Astrocyte of the hippocampus (primary cell): ENCODE measurements at regions not wholly inside any gene's neighbourhood (a gene's known extent, or its start where the extent isn't known, plus 50 kb on each side); places are given as distances from the start of the nearest gene placed in this dataset.

Source experiments
- DNase-seq: peaks from one replicate; pipeline ENCODE4 v3.0.0; 2011; ENCODE audit warnings: low read depth, low spot score

DNA sequence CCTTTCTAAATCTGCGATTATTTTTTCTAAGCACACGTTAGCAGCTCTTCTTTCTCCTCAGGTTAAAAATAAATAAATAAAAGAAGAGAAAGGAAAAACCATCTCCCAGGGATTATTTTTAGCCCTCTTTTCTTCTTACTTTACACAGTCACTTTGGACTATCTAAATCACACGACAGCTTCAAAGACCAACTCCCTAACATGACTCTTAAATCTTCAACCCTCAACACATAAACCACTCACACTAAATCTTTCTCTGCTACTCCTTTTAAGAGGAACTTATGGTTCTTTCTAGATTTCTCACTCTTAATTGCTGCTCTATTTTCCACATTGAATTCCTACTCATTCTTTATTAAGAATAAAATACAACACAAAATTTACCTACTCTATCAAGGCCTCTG, 1095.0 kb upstream of the B3GALT2 start:
- DNase-seq: no peak

DNA sequence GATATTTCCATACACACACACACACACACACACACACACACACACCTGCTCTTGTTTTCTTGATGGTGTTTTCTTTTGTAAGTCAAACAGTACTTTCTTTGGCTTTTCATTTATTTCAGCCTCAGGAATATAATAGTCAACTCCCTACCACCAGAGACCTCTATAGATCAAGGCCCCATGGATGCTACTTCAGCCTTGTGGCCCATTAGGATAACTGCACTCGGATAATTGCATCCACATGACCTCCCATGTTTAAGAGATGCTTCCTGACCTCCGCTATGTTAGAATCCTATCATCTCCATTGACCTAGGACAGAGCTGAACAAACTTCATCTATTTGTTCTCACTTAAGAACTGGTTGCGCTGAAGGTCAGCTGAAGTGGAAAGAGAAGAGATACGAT, 1094.0 kb upstream of the B3GALT2 start:
- no peak for DNase-seq

DNA sequence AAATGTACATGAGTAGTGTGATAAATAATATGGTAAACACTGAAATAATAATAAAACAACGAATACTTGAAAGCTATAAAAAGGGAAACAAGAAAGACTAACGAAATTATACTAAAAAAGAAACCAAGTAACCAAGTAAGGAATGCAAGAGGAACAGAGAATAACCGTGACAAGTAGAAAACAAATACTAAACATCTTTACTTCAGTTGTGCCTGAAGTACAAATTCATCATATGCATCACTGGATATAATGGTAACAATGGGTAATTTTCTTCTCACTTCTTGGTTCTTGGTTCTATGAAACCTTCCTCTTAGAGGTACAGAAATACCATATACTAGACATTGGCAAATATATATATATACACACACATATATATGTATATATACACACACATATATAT, 1093.6 kb upstream of the B3GALT2 start:
- no peak for DNase-seq

DNA sequence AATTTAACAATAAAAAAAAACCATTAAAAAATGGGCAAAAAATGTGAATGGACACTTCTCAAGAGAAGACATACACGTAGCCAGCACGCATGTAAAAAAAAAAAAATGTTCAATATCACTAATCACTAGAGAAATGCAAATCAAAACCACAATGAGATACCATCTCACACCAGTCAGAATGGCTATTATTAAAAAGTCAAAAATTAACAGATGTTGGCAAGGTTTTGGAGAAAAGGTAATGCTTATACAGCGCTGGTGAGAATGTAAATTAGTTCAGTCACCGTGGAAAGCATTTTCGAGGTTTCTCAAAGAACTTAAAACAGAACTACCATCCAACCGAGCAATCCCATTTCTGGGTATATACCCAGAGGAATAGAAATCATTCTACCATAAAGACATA, 1091.5 kb upstream of the B3GALT2 start:
- no peak for DNase-seq

DNA sequence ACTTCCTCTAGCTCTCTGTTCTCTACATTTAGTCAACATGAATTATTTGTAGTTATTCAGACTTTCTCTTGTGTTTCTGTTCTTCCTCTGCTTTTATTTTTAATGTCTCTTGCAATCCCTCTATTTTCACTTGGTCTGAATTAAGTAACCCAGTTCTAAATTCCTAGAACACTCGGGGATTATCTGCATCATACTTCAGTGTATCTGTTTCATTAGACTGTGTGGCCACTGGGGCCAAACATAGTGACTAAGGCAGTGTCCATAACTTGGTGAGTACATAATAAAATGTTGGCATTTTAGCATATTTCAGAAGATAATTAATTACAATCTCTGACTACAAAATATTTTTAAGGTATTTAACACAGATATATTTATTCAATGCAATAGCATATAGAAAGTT, 1087.2 kb upstream of the B3GALT2 start:
- no peak for DNase-seq

DNA sequence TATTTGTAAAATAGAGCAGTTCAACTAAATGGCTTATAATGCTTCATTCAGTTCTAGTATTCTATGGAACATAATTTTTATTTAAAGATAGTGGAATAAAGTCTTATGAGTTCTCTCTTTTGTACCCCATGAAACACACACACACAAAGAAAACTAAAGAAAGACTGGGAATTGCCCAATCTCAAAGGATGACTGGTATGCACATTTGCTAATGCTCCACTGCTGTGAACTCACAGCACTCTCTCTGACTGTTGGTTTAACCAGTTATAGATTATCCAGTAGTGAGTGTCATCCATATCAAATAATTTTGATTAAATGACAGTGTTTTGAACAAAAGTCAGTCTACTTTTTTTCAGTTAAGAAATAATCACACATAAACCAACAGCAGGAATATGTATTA, 1082.4 kb upstream of the B3GALT2 start:
- peak; percentile 3 for DNase-seq

DNA sequence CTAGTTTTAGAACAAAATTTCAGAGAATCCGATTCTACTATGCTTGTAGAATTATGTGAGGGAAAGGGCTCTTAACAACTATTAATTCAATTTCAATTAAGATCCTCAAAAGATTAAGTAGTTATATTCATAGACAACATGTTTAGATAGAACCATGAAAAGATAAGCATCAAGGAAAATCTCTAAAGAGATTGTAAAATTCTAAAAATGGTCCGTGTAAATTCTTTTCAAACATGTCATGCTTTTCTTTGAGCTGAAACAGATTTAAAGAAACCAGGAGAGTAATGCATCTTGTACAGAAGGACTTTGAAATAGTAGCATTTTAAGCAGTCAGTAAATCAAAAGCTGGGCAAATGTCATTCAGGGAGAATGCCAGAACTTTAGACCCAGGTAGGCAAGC, 1080.6 kb upstream of the B3GALT2 start:
- no peak for DNase-seq

DNA sequence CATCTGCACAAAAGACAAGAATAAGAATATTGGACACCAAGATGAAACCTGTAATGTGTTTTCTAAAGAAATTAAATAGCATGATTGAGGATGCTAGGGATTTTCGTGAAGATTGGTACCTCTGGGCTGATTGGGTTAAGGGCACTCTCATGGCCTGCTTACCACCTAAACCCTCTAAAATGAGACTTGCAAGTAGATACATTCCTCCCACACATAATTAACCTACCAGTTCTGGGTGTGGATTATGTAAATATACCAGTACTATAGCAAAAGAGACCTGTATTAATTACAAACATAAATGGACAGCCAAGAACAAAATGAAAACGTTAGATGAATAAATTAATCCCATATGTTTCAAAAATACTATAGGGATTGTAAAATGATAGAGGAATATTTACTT, 1069.6 kb upstream of the B3GALT2 start:
- DNase-seq: no peak

DNA sequence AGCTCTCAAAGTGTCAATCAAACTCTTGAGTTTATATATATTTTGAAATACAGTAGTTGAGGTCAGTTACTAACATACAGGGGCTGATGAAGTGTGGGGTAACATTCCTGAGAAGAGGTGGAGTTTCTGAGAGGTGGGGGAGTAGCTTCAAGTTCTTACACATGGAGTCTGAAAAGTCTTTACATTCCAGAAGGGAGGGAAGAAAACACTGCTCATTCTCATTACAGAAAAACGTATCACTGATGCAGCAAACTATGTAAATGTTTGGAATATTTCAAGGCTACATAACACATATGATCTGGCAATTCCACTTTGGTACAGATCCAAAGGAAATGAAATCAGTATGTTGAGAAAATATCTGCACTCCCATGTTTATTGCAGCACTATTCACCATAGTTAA, 1065.8 kb upstream of the B3GALT2 start:
- DNase-seq: peak; percentile 2

DNA sequence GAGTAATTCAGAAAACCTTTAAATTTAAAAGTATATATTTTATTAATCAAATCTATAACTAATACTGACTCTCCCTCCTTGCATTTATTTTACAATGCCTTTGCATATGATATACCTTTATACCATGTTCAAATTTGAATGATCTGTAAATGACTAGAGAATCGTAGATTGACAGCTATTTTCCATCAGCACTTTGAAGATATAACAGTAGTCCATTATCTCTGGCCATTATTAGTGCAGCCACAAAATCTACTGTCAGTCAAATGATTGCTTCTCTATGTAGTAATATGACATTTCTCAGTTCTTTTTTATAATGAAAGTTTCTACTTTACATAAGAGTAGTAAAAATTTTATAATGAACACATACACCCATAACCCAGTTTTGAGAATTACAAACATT, 1054.8 kb upstream of the B3GALT2 start:
- DNase-seq: no peak

DNA sequence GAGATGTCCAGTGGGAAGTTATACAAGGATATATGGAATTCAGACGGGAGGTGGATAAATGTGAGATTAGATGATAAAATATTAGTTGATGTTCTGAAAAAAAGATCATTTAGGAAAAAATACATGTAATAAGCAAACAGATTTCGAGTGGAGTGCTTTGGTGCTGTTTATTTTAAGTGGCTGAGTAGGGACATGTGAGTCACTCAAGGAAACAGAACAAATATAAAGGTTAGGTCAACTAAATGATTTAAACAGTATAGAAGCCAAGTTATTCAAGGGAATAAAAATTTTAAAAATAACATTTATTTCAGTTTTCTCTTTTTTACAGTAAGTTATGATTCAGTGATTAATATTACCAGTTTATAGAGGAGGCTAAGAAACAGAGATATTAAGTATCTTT, 1046.7 kb upstream of the B3GALT2 start:
- DNase-seq: no peak

DNA sequence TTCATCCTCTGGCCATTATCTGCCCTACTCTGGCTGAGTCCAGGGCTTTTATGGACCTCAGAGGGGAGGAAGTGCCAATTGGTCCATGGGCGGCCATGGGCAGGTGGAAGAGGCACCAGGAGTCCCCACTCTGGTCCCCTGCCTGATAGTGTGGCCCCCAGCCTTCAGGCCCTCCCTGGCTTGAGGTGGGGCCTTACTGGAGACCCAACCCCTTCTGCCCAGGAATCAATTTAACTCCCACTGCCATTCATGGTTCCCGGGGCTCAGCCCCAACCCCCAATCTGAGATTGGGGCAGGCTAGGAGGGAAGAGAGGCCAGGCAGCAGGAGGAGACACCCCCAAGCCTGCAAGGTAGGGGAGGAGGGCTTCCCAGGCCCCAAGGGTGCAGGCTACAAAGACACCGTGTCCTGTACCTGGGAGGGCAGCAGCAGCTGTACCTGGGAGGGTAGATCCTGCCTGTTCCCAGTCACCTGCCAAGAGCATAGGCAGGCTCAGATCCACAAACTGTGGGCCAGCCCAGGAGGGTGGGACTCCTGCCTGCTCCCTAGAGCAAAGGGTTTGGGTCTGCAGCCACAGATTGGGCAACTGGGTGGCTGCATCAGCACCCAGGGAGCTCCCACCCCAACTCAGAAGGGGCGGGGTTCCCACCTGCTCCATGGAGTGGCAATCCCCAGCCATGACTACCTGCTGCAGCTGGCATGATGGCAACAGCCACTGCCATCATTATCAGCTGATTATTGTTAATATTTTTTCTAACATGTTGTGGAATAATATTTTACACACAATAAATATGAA, 1044.1 kb upstream of the B3GALT2 start:
- DNase-seq: no peak

DNA sequence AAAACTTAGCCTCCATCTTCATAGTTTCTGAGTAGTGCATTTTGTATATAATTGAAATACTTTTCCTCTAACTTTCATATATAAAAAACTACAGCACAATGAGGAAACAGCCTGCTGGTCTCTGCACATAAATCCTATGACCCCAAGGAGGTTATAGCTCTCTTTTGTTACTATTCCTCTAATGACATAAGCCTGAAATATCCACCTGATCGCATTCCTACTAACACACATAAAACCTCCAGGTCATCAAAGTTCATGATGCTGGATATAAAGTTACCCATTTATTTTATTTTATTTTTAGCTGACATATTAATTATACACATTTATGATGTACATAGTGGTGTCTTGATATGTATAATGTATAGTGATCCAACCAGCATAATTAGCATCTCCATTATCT, 1042.0 kb upstream of the B3GALT2 start:
- no peak for DNase-seq

DNA sequence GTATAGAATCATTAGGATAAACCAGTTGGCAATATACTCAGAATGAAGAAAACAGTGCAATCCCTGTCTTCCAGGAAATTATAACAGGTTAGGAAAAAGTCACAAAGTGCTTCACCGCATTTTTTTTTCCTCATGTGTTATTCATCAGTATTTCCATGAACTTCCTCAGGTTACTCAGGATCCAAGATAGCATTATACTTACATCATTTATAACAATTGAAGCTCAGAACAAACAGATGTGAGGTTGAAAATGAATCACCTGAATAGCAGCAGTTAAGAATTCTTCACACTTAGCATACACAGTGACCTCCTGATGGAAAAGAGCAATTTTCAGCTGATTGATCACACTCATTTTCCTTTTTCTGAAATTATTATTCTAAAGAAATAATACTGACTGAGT, 1040.7 kb upstream of the B3GALT2 start:
- DNase-seq: peak; percentile 4

DNA sequence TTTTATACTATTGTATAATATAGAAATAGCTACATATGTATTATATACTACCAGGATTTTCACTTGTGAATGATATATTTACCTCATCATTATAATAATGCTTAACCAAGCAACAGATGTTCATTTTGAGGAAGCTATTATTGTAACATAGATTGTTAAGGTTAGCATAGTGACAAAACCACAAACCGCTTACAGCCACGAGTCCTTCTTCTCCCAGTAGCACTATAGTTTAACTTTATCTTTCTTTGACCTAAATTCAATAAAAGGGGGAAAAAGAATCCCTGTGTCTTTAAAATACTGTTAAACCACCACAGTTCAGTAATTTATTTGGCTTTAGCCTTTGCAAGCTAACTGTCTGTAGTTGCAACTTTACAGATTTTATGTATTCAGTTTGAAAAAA, 1039.4 kb upstream of the B3GALT2 start:
- DNase-seq: no peak

DNA sequence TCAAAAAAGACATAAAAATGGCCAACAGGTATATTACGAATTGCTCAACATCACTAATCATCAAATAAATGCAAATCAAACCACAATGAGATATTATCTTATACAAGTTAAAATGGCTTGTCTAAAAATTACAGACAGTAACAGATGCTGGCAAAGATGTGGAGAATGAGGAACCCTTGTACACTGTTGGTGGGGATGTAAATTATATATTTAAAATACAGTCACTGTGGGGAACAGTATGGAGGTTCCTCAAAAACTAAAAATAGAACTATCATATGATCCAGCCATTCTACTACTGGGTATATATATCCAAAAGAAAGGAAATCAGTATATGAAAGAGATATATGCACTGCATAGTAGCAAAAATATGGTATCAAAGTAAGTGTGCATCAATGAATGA, 1037.2 kb upstream of the B3GALT2 start:
- DNase-seq: no peak

DNA sequence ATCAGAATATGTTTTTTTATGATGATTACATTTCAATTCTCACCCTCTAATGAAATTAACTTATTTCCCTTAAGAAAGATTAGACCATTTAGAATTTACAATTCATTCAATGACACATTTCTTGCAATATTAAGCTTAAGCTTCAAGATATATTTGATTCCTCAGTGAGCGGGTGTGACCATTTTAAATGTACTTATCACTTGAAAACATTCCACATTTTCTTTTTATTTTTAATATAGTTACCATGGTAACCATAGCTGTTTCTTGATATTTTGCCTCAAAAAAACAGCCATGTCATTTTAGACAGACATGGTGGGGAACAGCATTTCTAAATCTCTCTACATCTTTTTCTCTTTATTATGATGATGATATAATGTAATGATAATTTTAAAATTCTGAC, 1029.0 kb upstream of the B3GALT2 start:
- DNase-seq: no peak

DNA sequence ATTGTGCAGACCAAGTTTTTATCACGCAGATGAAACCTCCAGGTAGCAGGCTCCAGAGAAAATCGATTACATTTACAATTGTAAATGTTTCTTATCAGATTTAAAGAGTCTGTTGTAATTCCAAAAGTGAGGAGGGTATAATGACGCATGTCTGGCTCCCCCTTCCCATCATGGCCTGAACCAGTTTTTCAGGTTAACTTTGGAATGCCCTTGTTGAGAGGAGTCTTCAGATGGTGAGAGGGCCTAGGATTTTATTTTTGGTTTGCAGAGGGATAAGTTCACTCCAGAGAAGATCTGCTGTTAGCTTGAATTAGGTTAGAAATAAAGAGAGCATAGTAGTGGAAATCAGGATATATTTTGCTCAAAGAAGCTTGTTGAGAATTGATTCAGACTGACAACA, 1028.3 kb upstream of the B3GALT2 start:
- no peak for DNase-seq

DNA sequence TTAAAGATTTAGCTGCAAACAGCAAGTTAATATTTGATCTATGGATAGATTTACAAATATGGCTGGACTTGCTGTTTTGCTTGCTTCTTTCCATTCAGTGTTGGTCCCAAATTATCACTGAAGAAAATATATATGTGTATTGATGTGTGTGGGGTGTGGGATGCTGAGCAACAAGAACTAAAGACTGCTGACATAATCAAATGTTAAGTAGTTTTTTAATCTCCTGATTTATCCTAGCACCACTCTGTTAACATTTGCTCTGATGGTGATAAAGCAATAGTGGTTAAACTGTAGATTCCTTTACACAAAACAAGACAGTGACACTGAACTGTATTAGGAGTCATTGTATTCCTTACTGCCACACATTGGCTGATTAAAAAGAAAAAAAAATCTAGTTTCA, 1023.5 kb upstream of the B3GALT2 start:
- no peak for DNase-seq

DNA sequence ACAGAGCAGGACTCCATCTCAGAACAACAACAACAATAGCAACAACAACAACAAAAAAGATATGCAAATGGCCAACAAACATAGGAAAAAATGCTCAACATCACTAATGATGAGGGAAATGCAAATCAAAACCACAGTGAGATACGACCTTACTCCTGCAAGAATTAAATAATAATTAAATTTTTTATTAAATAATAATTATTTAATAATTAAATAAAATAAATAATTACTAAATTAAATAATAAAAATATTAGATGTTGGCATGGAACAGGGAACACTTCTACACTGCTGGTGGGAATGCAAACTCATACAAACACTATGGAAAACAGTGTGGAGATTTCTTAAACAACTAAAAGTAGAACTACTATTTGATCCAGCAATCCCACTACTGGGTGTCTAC, 1022.3 kb upstream of the B3GALT2 start:
- DNase-seq: no peak

DNA sequence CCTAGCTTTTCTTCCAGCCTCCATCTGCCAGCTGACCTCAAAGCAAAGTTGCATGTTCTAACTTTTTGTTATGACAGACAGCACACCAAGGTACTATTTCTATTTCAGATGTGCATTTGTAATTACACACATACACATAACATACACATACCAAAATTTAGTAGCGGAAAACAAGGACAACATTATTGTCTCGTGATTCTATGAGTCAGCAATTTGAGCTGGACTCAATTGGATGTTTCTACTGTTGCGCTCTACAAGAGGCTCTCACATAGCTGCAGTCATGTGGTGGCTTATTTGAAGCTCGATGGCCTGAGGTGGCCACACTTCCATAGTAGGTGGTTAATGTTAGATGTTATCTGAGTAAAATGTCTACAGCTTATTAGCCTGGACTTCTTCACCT, 1010.1 kb upstream of the B3GALT2 start:
- no peak for DNase-seq

DNA sequence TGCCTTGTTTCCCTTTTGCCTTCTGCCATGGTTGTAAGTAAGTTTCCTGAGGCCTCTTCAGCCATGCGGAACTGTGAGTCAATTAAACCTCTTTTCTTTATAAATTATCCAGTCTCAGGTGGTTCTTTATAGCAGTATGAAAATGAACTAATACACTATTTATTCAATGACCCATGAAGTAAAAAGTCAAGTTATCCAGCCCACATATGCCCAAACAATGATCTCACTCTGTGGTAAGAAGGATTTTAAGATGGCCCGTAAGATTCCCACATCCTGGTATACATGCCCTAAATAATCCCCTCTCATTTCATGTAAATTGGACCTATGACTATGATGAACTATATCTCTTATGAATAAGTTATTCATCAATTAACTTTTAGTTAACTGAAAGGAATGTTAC, 1008.3 kb upstream of the B3GALT2 start:
- peak; percentile 4 for DNase-seq

DNA sequence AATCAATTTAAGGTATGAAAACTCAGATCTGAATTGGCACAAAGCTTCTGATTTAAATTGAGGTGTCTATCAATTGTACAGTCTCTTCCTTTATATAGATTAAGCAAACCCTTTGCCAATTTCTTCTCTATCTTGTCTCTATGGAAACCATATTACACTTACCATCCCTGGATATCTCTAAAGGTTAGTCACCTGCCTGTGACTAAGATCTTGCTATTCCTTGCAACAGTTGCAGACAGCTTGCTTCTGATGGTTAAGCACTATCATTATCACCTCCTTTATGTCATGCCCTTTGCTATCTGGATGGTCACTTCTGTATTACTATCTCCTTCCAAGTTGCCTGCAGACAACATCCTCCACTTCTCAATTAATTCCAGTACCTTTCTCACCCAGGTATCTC, 998.6 kb upstream of the B3GALT2 start:
- no peak for DNase-seq

DNA sequence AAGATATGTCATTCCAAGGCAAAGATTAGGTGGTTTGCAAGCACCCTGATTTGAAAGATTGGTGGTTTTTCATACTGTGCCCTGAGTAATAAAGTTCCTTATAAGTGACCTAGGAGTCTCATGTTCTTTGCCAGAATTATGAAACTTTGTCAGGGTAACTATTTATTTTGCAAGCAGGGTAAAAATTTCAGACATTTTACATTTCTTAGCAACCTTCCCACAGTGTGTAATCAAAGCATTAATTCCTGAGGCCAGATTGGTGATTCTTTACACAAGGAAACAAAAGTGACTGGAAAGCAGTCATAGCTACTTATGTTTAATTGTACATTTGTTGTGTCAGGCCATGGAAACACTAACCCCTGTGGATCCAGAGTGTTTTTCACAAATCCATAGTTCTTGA, 998.0 kb upstream of the B3GALT2 start:
- DNase-seq: no peak
